ENCODE measurements at regions not wholly inside any gene's neighbourhood (a gene's known extent, or its start where the extent isn't known, plus 50 kb on each side); places are given as distances from the start of the nearest gene placed in this dataset.
"Not testable (repeated sequence)": the region's sequence is repeated elsewhere in the genome, so short reads cannot be mapped to it uniquely, and the experiment has no call there.

GRCh38 chr10:23493711-23494110 lies 54.8 kb downstream of the OTUD1 start:
- no peak for DNase-seq (ENCODE audit: low read depth)

GRCh38 chr10:23496727-23497126 lies 57.9 kb downstream of the OTUD1 start:
- DNase-seq (ENCODE audit: low read depth) = no peak

GRCh38 chr10:23499372-23500132 lies 60.7 kb downstream of the OTUD1 start:
- DNase-seq (ENCODE audit: low read depth) = no peak

GRCh38 chr10:23505797-23506465 lies 67.1 kb downstream of the OTUD1 start:
- DNase-seq (ENCODE audit: low read depth) = no peak

- no peak for DNase-seq (ENCODE audit: low read depth)
Observed at GRCh38 chr10:23512355-23513058, 73.6 kb downstream of the OTUD1 start.

GRCh38 chr10:23513621-23514020 lies 74.7 kb downstream of the OTUD1 start:
- not testable (repeated sequence) for DNase-seq (ENCODE audit: low read depth)

GRCh38 chr10:23514321-23514720 lies 75.4 kb downstream of the OTUD1 start:
- no peak for DNase-seq (ENCODE audit: low read depth)

- DNase-seq (ENCODE audit: low read depth) = no peak
Observed at GRCh38 chr10:23516530-23516929, 77.7 kb downstream of the OTUD1 start.

- no peak for DNase-seq (ENCODE audit: low read depth)
Observed at GRCh38 chr10:23517155-23517554, 78.3 kb downstream of the OTUD1 start.

GRCh38 chr10:23521735-23522134 lies 82.9 kb downstream of the OTUD1 start:
- DNase-seq (ENCODE audit: low read depth) = no peak

- DNase-seq (ENCODE audit: low read depth) = no peak
Observed at GRCh38 chr10:23522345-23522744, 83.5 kb downstream of the OTUD1 start.

GRCh38 chr10:23523251-23523650 lies 84.4 kb downstream of the OTUD1 start:
- no peak for DNase-seq (ENCODE audit: low read depth)

GRCh38 chr10:23525406-23525805 lies 86.5 kb downstream of the OTUD1 start:
- DNase-seq (ENCODE audit: low read depth) = no peak

- no peak for DNase-seq (ENCODE audit: low read depth)
Observed at GRCh38 chr10:23528419-23528818, 89.5 kb downstream of the OTUD1 start.

- DNase-seq (ENCODE audit: low read depth) = no peak
Observed at GRCh38 chr10:23529625-23530024, 90.8 kb downstream of the OTUD1 start.

- DNase-seq (ENCODE audit: low read depth) = no peak
Observed at GRCh38 chr10:23530079-23530478, 91.2 kb downstream of the OTUD1 start.

- DNase-seq (ENCODE audit: low read depth) = no peak
Observed at GRCh38 chr10:23533212-23533611, 94.3 kb downstream of the OTUD1 start.

- DNase-seq (ENCODE audit: low read depth) = no peak
Observed at GRCh38 chr10:23534326-23534725, 95.5 kb downstream of the OTUD1 start.

GRCh38 chr10:23534761-23535160 lies 95.9 kb downstream of the OTUD1 start:
- no peak for DNase-seq (ENCODE audit: low read depth)

- no peak for DNase-seq (ENCODE audit: low read depth)
Observed at GRCh38 chr10:23535381-23535780, 96.5 kb downstream of the OTUD1 start.

GRCh38 chr10:23538968-23539367 lies 100.1 kb downstream of the OTUD1 start:
- DNase-seq (ENCODE audit: low read depth) = no peak

- no peak for DNase-seq (ENCODE audit: low read depth)
Observed at GRCh38 chr10:23540401-23541030, 101.6 kb downstream of the OTUD1 start.

Measured in CMK (cell line).